HEK293 (cell line): ENCODE measurements at regions not wholly inside any gene's neighbourhood (a gene's known extent, or its start where the extent isn't known, plus 50 kb on each side); places are given as distances from the start of the nearest gene placed in this dataset.

ENCODE experiments used
- CTCF ChIA-PET: fragments of 350-600 bp; formaldehyde crosslinking; extraction: SDS; loops from one replicate; lab custom pipeline; 2021; ENCODE audit warnings: antibody characterized with exemption; lab: Yijun Ruan, JAX
- POLR2A ChIA-PET: fragments of 300-600 bp; formaldehyde crosslinking; extraction: SDS; loops from one replicate; lab custom pipeline; 2020; ENCODE audit warnings: antibody characterized with exemption, inconsistent platforms; lab: Yijun Ruan, JAX
- H3K27ac ChIP-seq: fragments of 200-500 bp; sonication (Bioruptor generic); 2 replicates; pipeline ENCODE4 v1.5.1; 2014; ENCODE audit warnings: low read depth, low read length, control low read depth, inconsistent platforms; ENCODE audit errors: extremely low read depth
- H3K36me3 ChIP-seq, 2 experiments: fragments of 200-500 bp in 1 of 2; sonication (Bioruptor generic) in 1 of 2; 1 replicate in 1 of 2; 2 replicates in 1 of 2; pipeline ENCODE4 v1.5.1; 2014 to 2017; ENCODE audit warnings: inconsistent platforms in 2 of 2, low read length in 2 of 2; ENCODE audit not compliant: control insufficient read depth in 2 of 2, insufficient read depth in 1 of 2
- H3K4me1 ChIP-seq: fragments of 200-500 bp; sonication (Bioruptor generic); 2 replicates; pipeline ENCODE4 v1.5.1; 2014; ENCODE audit warnings: mild to moderate bottlenecking, low read length, inconsistent platforms; ENCODE audit not compliant: control insufficient read depth, insufficient read depth
- H3K4me3 ChIP-seq: 2 replicates; pipeline ENCODE4 v1.5.1; 2011; ENCODE audit warnings: low read depth, mild to moderate bottlenecking, control low read depth, low read length, moderate library complexity
- H3K9me3 ChIP-seq: fragments of 200-500 bp; sonication (Bioruptor generic); 2 replicates; pipeline ENCODE4 v1.5.1; 2014; ENCODE audit warnings: low read depth, low read length, inconsistent platforms; ENCODE audit not compliant: control insufficient read depth, insufficient read depth
- GLI4 ChIP-seq: fragments of 450-650 bp; formaldehyde crosslinking; IDR thresholded peaks from 2 replicates; pipeline ENCODE4 v1.5.1; 2016; ENCODE audit warnings: missing biosample characterization, missing genetic modification characterization
- IKZF3 ChIP-seq: fragments of 450-650 bp; IDR thresholded peaks from 2 replicates; pipeline ENCODE4 v1.5.0; 2018; ENCODE audit warnings: missing biosample characterization, mild to moderate bottlenecking, missing genetic modification characterization, moderate library complexity
- PRDM1 ChIP-seq: fragments of 450-650 bp; formaldehyde crosslinking; IDR thresholded peaks from 2 replicates; pipeline ENCODE4; 2016; ENCODE audit warnings: missing biosample characterization, missing genetic modification characterization
- REST ChIP-seq: fragments of 450-650 bp; formaldehyde crosslinking; IDR thresholded peaks from 2 replicates; pipeline ENCODE4 v1.5.1; 2016; ENCODE audit warnings: missing biosample characterization, missing genetic modification characterization
- SALL2 ChIP-seq: fragments of 450-650 bp; formaldehyde crosslinking; IDR thresholded peaks from 2 replicates; pipeline ENCODE4 v1.5.0; 2017; ENCODE audit warnings: missing biosample characterization, mild to moderate bottlenecking, missing genetic modification characterization, borderline replicate concordance
- TRIM28 ChIP-seq: IDR thresholded peaks from 2 replicates; pipeline ENCODE4 v1.6.1; 2011; ENCODE audit warnings: low read length, control low read depth, borderline replicate concordance
- ZIC2 ChIP-seq: fragments of 450-650 bp; formaldehyde crosslinking; IDR thresholded peaks from 2 replicates; pipeline ENCODE4 v1.5.1; 2016; ENCODE audit warnings: missing biosample characterization, missing genetic modification characterization
- ZNF133 ChIP-seq: fragments of 450-650 bp; formaldehyde crosslinking; IDR thresholded peaks from 2 replicates; pipeline ENCODE4 v1.5.1; 2016; ENCODE audit warnings: missing biosample characterization, missing genetic modification characterization
- ZNF146 ChIP-seq: fragments of 450-650 bp; formaldehyde crosslinking; IDR thresholded peaks from 2 replicates; pipeline ENCODE4 v1.5.1; 2016; ENCODE audit warnings: missing biosample characterization, missing genetic modification characterization
- ZNF184 ChIP-seq: fragments of 450-650 bp; IDR thresholded peaks from 2 replicates; pipeline ENCODE4 v1.5.1; 2018; ENCODE audit warnings: missing biosample characterization, mild to moderate bottlenecking, missing genetic modification characterization
- ZNF560 ChIP-seq: fragments of 450-650 bp; formaldehyde crosslinking; IDR thresholded peaks from 2 replicates; pipeline ENCODE4 v1.5.1; 2017; ENCODE audit warnings: missing biosample characterization, missing genetic modification characterization, borderline replicate concordance
- ZNF585B ChIP-seq: fragments of 450-650 bp; formaldehyde crosslinking; IDR thresholded peaks from 2 replicates; pipeline ENCODE4 v1.5.1; 2016; ENCODE audit warnings: missing biosample characterization, missing genetic modification characterization
- ZNF664 ChIP-seq: fragments of 450-650 bp; formaldehyde crosslinking; IDR thresholded peaks from 2 replicates; pipeline ENCODE4 v1.5.1; 2016; ENCODE audit warnings: missing biosample characterization, missing genetic modification characterization
- TF ChIP-seq, protein P1 (sequence below): fragments of 450-650 bp; formaldehyde crosslinking; IDR thresholded peaks from 2 replicates; pipeline ENCODE4 v1.5.1; 2017; ENCODE audit warnings: missing biosample characterization, missing genetic modification characterization

DNA sequence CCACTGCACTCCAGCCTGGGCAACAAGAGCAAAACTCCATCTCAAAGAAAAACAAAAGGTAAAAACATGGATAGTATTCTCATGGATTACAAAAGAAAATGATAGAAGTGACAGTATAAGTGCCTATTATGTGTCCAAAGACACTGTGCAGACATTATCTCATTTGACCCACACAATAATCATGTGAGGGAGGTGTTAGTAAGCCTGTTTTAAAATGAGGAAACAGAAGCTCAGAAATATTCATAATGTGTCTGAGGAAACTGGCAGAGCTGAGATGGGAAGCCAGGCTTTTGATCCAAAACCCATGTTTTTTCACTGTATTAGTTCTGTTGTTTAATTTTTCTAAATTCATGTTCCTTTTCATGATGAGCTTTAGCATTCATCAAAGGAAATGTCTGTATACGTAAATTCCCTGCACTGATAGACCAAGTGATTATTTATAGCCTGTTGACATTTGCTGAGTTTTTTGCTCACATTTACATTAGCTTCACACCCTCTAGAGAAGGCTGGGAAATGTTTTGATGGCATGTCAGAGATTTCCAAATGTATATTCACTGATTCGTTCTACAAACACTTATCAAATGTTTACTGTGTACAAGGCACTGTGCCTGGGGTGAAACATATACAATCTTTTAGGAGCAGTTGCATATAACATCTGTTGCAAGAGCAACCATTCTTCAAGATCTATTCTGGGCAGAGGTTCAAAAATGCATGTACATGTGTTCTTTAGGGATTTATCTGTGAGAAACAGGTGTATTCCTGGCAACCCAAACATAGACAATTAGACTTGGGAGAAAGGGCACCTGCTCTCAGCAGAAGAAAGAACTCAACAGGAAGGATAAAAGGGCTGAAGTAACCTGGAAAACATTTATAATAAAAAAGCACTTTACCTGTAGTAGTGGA is 331.5 kb downstream of the SAMD5 start (continued):
- TF ChIP-seq ZNF560 (tag by site-specific recombination) (no peak), ZNF585B (tag by site-specific recombination) (no peak)

GRCh38 chr6:147841547-147842148 is 333.2 kb downstream of the SAMD5 start:
- CTCF ChIA-PET = interaction anchor here (1.2 kb wide), 1 partner anchor 324 kb away, joined by 5 read pairs; no protein-coding TSS in a partner anchor
- no peak overlapping the region for H3K27ac ChIP-seq
- H3K4me3 ChIP-seq = no peak overlapping the region
- POLR2A ChIA-PET = no interaction called here
- no peaks in the 10 kb centered on the region for H3K4me1 ChIP-seq
- H3K36me3 ChIP-seq = no peaks in the 10 kb centered on the region
- TF ChIP-seq ZNF664 (no peak), IKZF3 (tag by site-specific recombination) (no peak), TRIM28 (no peak), ZIC2 (tag by site-specific recombination) (no peak), GLI4 (tag by site-specific recombination) (no peak), SALL2 (no peak), ZNF133 (tag by site-specific recombination) (no peak), PRDM1 (tag by site-specific recombination) (no peak), ZNF585B (tag by site-specific recombination) (no peak)
- no peaks in the 10 kb centered on the region for H3K9me3 ChIP-seq

DNA sequence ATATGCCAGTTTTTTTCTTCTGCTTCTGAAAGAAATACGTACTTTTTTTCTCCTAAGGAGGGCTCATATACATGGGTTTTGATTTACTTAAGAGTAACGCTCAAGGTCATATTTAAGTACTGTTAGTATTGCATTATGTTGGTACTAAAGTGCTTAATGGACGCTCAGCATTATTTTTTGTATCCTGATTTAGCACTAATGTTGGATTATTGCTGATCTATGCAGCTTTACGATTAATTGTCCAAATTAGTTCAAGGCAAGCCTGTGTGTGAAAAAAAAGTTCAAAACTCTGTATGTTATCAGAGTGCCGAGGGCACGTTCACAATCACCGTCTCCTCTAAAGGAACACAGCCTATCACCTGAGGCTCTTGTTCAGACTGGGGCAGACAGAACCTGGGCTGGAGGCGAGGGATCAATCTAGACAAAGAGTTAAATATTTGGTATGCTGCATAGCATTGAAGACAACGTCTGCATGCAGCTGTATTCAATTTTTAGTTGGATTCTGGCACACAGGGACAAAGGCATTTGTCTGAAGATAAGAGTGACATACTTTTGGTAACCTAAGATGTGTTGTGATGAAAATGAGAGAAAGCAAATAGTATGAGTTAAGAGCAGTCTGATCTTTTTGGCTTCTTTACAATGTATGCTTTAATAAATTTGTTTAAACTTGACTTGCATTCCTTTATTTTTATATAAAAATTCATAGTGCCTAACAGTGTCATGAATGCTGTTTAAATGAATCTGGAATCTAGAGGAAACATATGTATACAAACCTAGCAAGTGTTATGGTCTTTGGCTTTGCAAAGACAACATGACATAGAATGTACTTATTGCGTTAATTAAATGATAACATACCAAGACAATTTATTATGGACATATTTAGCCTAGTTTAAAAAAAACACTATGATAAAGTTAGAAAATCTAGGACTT is 341.2 kb downstream of the SAMD5 start:
- Histone ChIP-seq H3K4me1 (no peaks in the 10 kb centered on the region), H3K9me3 (no peaks in the 10 kb centered on the region), H3K27ac (no peak overlapping the region), H3K4me3 (no peak overlapping the region), H3K36me3 (no peaks in the 10 kb centered on the region)
- ChIA-PET CTCF (no interaction called here), POLR2A (no interaction called here)
- TF ChIP-seq ZNF184 (tag by site-specific recombination) (no peak), ZNF146 (tag by site-specific recombination) (no peak), REST (no peak)
- TF ChIP-seq, protein P1, sequence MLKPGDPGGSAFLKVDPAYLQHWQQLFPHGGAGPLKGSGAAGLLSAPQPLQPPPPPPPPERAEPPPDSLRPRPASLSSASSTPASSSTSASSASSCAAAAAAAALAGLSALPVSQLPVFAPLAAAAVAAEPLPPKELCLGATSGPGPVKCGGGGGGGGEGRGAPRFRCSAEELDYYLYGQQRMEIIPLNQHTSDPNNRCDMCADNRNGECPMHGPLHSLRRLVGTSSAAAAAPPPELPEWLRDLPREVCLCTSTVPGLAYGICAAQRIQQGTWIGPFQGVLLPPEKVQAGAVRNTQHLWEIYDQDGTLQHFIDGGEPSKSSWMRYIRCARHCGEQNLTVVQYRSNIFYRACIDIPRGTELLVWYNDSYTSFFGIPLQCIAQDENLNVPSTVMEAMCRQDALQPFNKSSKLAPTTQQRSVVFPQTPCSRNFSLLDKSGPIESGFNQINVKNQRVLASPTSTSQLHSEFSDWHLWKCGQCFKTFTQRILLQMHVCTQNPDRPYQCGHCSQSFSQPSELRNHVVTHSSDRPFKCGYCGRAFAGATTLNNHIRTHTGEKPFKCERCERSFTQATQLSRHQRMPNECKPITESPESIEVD = no peak
